ENCODE measurements at regions not wholly inside any gene's neighbourhood (a gene's known extent, or its start where the extent isn't known, plus 50 kb on each side); places are given as distances from the start of the nearest gene placed in this dataset.
"Not testable (repeated sequence)": the region's sequence is repeated elsewhere in the genome, so short reads cannot be mapped to it uniquely, and the experiment has no call there.

DNA sequence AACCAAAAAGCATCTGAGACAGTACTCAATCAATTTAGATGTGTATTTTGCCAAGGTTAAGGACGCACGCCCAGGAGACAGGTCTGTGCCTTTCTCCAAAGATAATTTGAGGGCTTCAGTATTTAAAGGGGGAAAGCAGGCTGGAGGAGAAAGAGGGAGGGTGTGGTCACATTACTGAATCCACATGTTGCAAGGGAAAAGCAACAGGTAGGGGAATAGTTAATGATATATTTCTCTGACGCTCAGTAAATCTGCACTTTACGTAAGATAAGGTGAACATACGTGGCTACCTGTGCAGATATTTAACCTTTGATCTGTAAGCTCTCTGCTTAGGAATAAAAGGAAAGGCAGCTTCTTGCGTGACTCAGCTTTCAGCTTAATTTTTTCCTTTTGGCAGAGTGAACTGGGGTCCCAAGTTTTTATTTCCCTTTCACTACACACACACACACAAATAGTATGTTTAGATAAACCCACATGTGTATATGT is 443.4 kb downstream of the NTRK2 start:
- FAIRE-seq (no peak), DNase-seq (ENCODE audit: insufficient read length, low spot score) (no peak)

DNA sequence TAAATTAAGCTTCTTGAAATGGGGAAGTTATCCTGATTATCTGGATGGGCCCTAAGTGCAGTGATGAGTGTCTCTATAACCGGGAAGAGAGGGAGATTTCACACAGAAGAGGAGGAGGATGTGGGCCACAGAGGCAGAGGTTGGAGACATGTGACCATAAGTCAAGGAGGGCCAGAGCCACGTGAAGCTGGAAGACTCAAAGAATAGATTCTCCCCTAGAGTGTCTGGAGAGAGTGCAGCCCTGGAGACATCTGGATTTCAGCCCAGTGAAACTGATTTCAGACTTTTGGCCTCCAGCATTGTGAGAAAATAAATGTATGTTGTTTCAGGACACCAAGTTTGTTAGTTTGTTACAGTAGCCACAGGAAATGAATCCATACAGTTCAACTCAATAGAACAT is 442.9 kb downstream of the NTRK2 start:
- FAIRE-seq (no peak), DNase-seq (ENCODE audit: insufficient read length, low spot score) (no peak)

DNA sequence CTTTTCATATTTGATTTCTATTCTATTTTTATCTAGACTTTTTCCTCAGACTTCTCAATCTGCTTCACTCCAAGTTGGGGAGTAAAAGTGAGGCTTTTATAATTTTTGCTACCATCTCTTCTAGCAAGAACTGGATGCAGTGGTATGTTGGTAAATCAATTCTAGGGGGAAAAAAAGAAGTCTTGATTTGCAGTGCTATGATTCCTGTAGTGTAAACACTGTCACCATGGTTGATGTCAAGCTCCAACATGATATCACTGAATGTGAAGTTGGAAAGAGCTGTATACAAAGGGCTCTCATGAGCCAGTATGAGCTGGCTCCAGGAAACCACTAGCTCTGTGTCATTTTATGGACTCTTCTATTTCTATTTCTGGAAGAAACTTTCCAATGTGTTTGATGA is 439.2 kb downstream of the NTRK2 start:
- FAIRE-seq, result no peak
- no peak for DNase-seq (ENCODE audit: insufficient read length, low spot score)

DNA sequence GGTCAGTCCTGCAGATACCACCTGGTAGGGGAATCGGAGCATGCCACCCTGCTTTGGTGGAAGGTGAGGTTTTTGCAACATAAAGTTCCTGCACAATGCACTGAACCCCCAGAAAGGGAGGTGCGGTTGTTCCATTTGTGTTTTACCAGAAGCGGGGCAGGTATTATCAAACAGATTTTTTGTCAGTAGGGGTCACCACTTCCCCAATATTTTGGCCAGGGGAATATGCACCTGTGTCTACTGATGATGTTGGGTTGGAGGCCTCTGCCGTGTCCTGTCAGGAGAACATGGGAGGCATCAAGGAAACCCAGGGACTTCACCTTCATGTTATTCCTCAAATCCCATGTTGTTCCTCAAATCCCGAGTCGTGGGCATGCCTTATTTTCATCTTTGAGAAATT is 438.7 kb downstream of the NTRK2 start:
- FAIRE-seq, result no peak
- no peak for DNase-seq (ENCODE audit: insufficient read length, low spot score)

DNA sequence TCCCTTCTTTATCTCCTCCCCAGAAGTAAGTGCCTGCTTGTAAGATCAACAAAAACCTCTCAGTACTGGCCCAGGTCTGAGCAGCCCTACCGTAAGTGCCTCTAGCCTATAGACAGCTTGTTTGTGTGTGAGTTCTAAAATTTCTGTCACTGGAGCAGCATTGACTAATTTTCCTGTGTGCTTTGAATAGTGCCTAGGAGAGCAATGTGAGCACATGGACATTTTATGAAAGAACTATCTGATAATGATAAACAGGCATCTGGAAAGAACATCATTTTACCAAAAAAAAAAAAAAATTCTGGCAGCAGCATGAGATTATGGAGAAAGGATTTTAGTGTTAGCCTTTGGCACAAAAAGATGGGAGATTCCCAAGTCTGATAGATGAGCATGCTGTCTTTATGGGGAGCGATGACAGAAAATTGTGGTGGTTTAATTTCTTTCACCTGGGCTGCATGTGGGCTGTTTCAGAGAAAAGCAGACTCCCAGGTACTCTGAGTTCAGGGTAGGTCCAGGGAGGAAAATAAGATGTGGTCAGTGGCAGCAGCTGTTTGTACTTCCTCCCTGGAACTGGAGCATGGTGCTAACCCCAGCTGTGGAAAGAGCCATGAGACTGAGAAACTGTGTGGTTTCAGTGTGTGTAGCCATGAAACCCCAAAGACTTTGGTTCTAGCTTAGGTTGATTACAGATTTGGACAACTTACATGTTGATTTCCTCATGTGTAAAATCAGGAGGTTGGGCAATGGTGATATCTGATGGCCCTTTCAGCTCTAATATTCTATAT is 419.9 kb downstream of the NTRK2 start:
- no peak for FAIRE-seq
- no peak for DNase-seq (ENCODE audit: insufficient read length, low spot score)

DNA sequence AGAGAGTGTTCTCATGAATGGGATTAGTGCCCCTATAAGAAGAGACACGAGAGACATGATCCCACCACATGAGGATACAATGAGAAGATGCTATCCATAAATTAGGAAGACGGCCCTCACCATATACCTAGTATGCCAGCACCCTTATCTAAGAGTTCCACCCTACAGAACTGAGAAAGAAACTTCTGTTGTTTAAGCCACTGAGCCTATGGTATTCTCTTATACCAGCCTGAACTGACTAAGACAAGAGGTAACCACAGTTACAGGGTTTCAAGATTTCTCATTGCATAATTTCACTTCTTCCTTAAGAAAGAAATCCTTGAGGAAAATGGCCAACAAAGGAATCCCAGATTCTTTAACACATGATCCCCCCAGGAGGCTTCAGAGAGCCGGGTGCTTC is 412.4 kb downstream of the NTRK2 start:
- no peak for DNase-seq (ENCODE audit: insufficient read length, low spot score)
- no peak for FAIRE-seq

DNA sequence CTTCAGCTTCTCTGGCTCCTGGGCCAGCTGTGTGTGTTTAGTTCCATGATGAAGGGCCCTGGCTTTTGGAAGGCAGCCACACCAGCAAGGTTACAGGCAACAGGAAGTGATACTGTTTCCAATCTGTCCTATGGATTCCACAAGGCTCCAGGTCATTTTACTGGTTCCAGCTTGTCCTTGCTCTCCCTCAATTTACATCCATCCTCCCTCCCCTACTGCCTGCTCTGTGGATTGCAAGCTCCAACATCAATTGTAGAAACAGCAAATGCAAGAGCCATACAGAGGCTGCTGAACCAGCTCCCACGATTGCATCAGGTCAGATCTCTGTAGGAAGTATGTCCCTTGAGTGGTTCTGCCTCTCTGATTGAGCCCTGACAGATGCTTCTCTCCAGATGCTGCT is 409.8 kb downstream of the NTRK2 start:
- FAIRE-seq (no peak), DNase-seq (ENCODE audit: insufficient read length, low spot score) (no peak)

DNA sequence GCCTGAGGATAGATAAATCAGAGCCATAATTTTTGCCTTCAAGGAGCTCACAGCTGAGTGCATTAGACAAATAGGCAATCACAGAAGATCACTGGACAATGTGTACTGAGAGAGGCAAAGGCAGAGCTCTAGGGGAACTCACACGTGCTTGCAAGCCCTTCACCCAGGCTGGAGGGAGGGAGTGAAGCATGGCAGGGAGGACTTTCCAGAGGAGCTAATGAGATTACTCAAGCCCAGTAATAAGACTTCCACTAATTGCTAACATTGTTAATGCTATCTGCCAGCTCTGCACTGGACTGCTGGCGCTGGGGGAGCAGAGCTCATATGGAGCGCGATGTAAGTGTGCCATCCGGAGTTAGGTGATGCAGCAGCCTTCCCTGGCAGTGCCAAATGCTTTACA is 408.4 kb downstream of the NTRK2 start:
- FAIRE-seq, result no peak
- DNase-seq (ENCODE audit: insufficient read length, low spot score), result no peak

DNA sequence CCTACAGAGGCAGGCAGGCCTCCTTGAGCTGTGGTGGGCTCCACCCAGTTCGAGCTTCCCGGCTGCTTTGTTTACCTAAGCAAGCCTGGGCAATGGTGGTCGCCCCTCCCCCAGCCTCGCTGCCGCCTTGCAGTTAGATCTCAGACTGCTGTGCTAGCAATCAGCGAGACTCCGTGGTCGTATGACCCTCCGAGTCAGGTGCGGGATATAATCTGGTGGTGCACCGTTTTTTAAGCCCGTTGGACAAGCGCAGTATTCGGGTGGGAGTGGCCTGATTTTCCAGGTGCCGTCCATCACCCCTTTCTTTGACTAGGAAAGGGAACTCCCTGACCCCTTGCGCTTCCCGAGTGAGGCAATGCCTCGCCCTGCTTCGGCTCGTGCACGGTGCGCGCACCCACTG is 407.6 kb downstream of the NTRK2 start:
- DNase-seq (ENCODE audit: insufficient read length, low spot score); FAIRE-seq: not testable (repeated sequence)

Data from GM19239 (cell line).